ENCODE measurements at regions not wholly inside any gene's neighbourhood (a gene's known extent, or its start where the extent isn't known, plus 50 kb on each side); places are given as distances from the start of the nearest gene placed in this dataset.

DNA sequence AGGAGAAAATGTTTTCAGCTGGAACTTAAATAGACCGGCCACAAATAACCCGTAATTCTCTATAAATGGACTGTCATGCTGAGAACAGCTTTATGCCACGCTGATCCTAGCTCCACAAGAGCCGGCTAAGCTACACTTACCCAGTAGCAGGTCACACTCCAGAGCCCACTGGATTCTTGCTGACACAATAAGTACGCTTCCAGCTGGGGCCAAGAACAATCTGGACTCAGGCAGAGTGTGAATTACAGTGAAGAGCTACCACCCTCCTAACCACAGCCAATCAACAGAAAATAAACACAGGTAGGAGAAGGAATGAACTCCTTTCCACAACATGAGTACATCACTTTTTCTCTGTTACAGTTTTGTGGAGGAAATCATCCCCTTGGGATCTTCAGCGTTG, 531.3 kb downstream of the GALC start:
- no peak for TF ChIP-seq POLR2A (IDR thresholded peaks at IDR 0.05)
- TF ChIP-seq, protein P1, sequence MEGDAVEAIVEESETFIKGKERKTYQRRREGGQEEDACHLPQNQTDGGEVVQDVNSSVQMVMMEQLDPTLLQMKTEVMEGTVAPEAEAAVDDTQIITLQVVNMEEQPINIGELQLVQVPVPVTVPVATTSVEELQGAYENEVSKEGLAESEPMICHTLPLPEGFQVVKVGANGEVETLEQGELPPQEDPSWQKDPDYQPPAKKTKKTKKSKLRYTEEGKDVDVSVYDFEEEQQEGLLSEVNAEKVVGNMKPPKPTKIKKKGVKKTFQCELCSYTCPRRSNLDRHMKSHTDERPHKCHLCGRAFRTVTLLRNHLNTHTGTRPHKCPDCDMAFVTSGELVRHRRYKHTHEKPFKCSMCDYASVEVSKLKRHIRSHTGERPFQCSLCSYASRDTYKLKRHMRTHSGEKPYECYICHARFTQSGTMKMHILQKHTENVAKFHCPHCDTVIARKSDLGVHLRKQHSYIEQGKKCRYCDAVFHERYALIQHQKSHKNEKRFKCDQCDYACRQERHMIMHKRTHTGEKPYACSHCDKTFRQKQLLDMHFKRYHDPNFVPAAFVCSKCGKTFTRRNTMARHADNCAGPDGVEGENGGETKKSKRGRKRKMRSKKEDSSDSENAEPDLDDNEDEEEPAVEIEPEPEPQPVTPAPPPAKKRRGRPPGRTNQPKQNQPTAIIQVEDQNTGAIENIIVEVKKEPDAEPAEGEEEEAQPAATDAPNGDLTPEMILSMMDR (IDR thresholded peaks at IDR 0.05) = no peak

Measured in body of pancreas (tissue), 4 donors.